Smooth muscle cell of the brain vasculature (primary cell): ENCODE measurements at regions not wholly inside any gene's neighbourhood (a gene's known extent, or its start where the extent isn't known, plus 50 kb on each side); places are given as distances from the start of the nearest gene placed in this dataset.

Experiments used
- DNase-seq: peaks from one replicate; pipeline ENCODE4 v3.0.0-alpha.2; 2012; ENCODE audit warnings: low read depth, low spot score

- no peak for DNase-seq
Measured at GRCh38 chr5:167614294-167615021, 677.0 kb upstream of the WWC1 start.

- no peak for DNase-seq
Measured at GRCh38 chr5:167616043-167616890, 675.2 kb upstream of the WWC1 start.

- DNase-seq: no peak
Measured at GRCh38 chr5:167623354-167623753, 668.1 kb upstream of the WWC1 start.

GRCh38 chr5:167624053-167624452 lies 667.4 kb upstream of the WWC1 start:
- no peak for DNase-seq

GRCh38 chr5:167626341-167627123 lies 664.9 kb upstream of the WWC1 start:
- DNase-seq: no peak

- no peak for DNase-seq
Measured at GRCh38 chr5:167629634-167630033, 661.8 kb upstream of the WWC1 start.

- DNase-seq: no peak
Measured at GRCh38 chr5:167631191-167631590, 660.3 kb upstream of the WWC1 start.

- DNase-seq: no peak
Measured at GRCh38 chr5:167633114-167633513, 658.3 kb upstream of the WWC1 start.

GRCh38 chr5:167633931-167634341 lies 657.5 kb upstream of the WWC1 start:
- no peak for DNase-seq

- no peak for DNase-seq
Measured at GRCh38 chr5:167634432-167634831, 657.0 kb upstream of the WWC1 start.

- no peak for DNase-seq
Measured at GRCh38 chr5:167638816-167639215, 652.6 kb upstream of the WWC1 start.

- DNase-seq: no peak
Measured at GRCh38 chr5:167639273-167639672, 652.2 kb upstream of the WWC1 start.

- DNase-seq: no peak
Measured at GRCh38 chr5:167639766-167640165, 651.7 kb upstream of the WWC1 start.

- no peak for DNase-seq
Measured at GRCh38 chr5:167642181-167642580, 649.3 kb upstream of the WWC1 start.

GRCh38 chr5:167642779-167643517 lies 648.5 kb upstream of the WWC1 start:
- DNase-seq: peak; percentile 31

GRCh38 chr5:167643631-167644280 lies 647.7 kb upstream of the WWC1 start:
- no peak for DNase-seq

- no peak for DNase-seq
Measured at GRCh38 chr5:167644619-167645018, 646.8 kb upstream of the WWC1 start.

GRCh38 chr5:167649471-167649870 lies 642.0 kb upstream of the WWC1 start:
- no peak for DNase-seq

GRCh38 chr5:167652690-167653089 lies 638.8 kb upstream of the WWC1 start:
- DNase-seq: no peak

- DNase-seq: no peak
Measured at GRCh38 chr5:167653645-167654106, 637.8 kb upstream of the WWC1 start.

- no peak for DNase-seq
Measured at GRCh38 chr5:167657016-167657415, 634.4 kb upstream of the WWC1 start.
